ENCODE measurements at regions not wholly inside any gene's neighbourhood (a gene's known extent, or its start where the extent isn't known, plus 50 kb on each side); places are given as distances from the start of the nearest gene placed in this dataset.

- Mint-ChIP-seq H3K4me1 (ENCODE audit: low read depth) (no peaks in the 10 kb centered on the region), H3K27ac (no peak overlapping the region), H3K36me3 (ENCODE audit: low read depth) (no peaks in the 10 kb centered on the region), H3K4me3 (no peak overlapping the region), H3K9me3 (peaks cover 3% of the 10 kb centered on the region), H3K27me3 (ENCODE audit: low read depth) (no peaks in the 10 kb centered on the region)
- intact Hi-C loops (cut with micrococcal nuclease): no loop called here
- DNase-seq: no peak
- CTCF ChIA-PET: no interaction called here
Observed at GRCh38 chr12:63208956-63209355, 58.0 kb upstream of the AVPR1A start.

- intact Hi-C loops (cut with micrococcal nuclease): no loop called here
- Mint-ChIP-seq H3K27me3 (ENCODE audit: low read depth) (no peaks in the 10 kb centered on the region), H3K36me3 (ENCODE audit: low read depth) (no peaks in the 10 kb centered on the region), H3K27ac (no peak overlapping the region), H3K4me1 (ENCODE audit: low read depth) (no peaks in the 10 kb centered on the region), H3K9me3 (peaks cover 4% of the 10 kb centered on the region), H3K4me3 (no peak overlapping the region)
- DNase-seq: no peak
- CTCF ChIA-PET: no interaction called here
Observed at GRCh38 chr12:63206909-63207308, 55.9 kb upstream of the AVPR1A start.

GRCh38 chr12:63206494-63206893 lies 55.5 kb upstream of the AVPR1A start:
- intact Hi-C loops (cut with micrococcal nuclease): no loop called here
- CTCF ChIA-PET: no interaction called here
- no peak for DNase-seq

More at GRCh38 chr12:63206494-63206893, 55.5 kb upstream of the AVPR1A start:
- Mint-ChIP-seq H3K36me3 (ENCODE audit: low read depth) (no peaks in the 10 kb centered on the region), H3K27ac (no peak overlapping the region), H3K4me3 (no peak overlapping the region), H3K4me1 (ENCODE audit: low read depth) (no peaks in the 10 kb centered on the region), H3K9me3 (peaks cover 5% of the 10 kb centered on the region), H3K27me3 (ENCODE audit: low read depth) (no peaks in the 10 kb centered on the region)

Data from activated naive CD4-positive, alpha-beta T cell treated with anti-CD3 and anti-CD28 coated beads for 36 hours (primary cell).